Astrocyte of the cerebellum (primary cell): ENCODE measurements at regions not wholly inside any gene's neighbourhood (a gene's known extent, or its start where the extent isn't known, plus 50 kb on each side); places are given as distances from the start of the nearest gene placed in this dataset.

Experiments
- DNase-seq: peaks from one replicate; pipeline ENCODE4 v3.0.0-alpha.2; 2011; ENCODE audit warnings: low read depth
- H3K4me3 ChIP-seq: 2 replicates; pipeline ENCODE4 v1.5.1; 2011; ENCODE audit warnings: mild to moderate bottlenecking, low read depth, low read length, moderate library complexity
- CTCF ChIP-seq: IDR thresholded peaks from 2 replicates; pipeline ENCODE4 v1.5.1; 2012; ENCODE audit warnings: low read length, low read depth, moderate library complexity, mild to moderate bottlenecking; ENCODE audit errors: missing control alignments
- in situ Hi-C: cut with HindIII; loops from 2 replicates; pipeline ENCODE4 v1.10.0; 2017; ENCODE audit warnings: low sequenced_read_pairs

DNA sequence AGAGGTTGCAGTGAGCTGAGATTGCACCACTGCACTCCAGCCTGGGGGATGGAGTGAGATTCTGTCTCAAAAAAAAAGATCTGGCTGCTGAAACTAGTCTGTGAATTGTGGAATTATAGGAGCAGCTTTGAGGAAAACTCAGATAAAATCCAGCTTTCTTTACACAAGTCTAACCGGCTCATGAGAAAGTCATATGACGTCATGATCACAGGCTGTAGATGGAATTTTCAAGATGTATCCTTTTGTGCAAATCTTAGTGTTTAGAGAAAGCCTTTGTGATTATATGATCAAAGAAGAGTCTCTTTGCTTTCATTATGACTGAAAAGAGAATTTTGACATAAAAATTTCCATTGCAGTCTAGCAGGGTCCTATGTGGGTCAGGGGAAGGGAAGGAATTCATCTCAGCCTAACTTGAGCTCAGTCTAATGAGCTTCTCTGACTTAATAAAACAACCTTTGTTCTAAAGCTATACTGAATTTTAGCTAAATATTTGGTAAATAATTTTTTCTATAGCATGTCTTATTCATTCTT lies 90.2 kb upstream of the NCK2 start:
- no peak overlapping the region for H3K4me3 ChIP-seq
- DNase-seq: no peak
- in situ Hi-C loops: no loop called here
- no peak for TF ChIP-seq CTCF

- in situ Hi-C loops: no loop called here
- no peak for TF ChIP-seq CTCF
Observed at GRCh38 chr2:105653302-105653701, 91.4 kb upstream of the NCK2 start.

GRCh38 chr2:105652014-105652796 lies 92.5 kb upstream of the NCK2 start:
- no peak overlapping the region for H3K4me3 ChIP-seq
- in situ Hi-C loops: no loop called here
- TF ChIP-seq CTCF: no peak
- DNase-seq: no peak

More at GRCh38 chr2:105653302-105653701, 91.4 kb upstream of the NCK2 start:
- no peak for DNase-seq
- no peak overlapping the region for H3K4me3 ChIP-seq

- DNase-seq: no peak
- TF ChIP-seq CTCF: no peak
- in situ Hi-C loops: no loop called here
- H3K4me3 ChIP-seq: no peak overlapping the region
Observed at GRCh38 chr2:105649534-105649933, 95.2 kb upstream of the NCK2 start.

- H3K4me3 ChIP-seq: no peak overlapping the region
- no peak for DNase-seq
- in situ Hi-C loops: no loop called here
- TF ChIP-seq CTCF: no peak
Observed at GRCh38 chr2:105647731-105648130, 97.0 kb upstream of the NCK2 start.

GRCh38 chr2:105646774-105647076 lies 98.0 kb upstream of the NCK2 start:
- in situ Hi-C loops: no loop called here
- H3K4me3 ChIP-seq: no peak overlapping the region
- DNase-seq: no peak
- TF ChIP-seq CTCF: no peak
